ENCODE measurements at regions not wholly inside any gene's neighbourhood (a gene's known extent, or its start where the extent isn't known, plus 50 kb on each side); places are given as distances from the start of the nearest gene placed in this dataset.

DNA sequence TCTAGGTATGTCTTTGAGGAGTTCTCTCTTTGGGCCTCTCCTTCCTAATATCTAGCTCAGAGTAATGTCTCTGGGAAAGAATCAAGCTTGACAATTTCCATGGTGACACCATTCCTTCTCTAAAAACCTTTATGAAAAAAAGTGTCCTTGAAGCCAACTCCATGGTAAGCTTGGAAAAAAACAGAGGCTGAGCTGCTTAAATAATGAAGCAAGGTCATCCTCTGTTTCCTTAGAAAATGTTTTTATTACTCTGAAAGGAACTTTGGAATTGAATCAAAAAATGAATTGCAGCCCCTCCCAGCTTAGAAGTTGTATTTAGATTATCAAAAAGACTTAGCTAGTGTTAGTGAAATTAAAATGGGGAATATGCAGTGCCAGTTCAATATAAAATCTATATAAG is 166.1 kb upstream of the KITLG start:
- TF ChIP-seq, protein P1, sequence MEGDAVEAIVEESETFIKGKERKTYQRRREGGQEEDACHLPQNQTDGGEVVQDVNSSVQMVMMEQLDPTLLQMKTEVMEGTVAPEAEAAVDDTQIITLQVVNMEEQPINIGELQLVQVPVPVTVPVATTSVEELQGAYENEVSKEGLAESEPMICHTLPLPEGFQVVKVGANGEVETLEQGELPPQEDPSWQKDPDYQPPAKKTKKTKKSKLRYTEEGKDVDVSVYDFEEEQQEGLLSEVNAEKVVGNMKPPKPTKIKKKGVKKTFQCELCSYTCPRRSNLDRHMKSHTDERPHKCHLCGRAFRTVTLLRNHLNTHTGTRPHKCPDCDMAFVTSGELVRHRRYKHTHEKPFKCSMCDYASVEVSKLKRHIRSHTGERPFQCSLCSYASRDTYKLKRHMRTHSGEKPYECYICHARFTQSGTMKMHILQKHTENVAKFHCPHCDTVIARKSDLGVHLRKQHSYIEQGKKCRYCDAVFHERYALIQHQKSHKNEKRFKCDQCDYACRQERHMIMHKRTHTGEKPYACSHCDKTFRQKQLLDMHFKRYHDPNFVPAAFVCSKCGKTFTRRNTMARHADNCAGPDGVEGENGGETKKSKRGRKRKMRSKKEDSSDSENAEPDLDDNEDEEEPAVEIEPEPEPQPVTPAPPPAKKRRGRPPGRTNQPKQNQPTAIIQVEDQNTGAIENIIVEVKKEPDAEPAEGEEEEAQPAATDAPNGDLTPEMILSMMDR (conservative IDR thresholded peaks at IDR 0.05; ENCODE audit: low read length), result no peak
- no peak for TF ChIP-seq EZH2phosphoT487 (IDR thresholded peaks at IDR 0.05; ENCODE audit: borderline replicate concordance, low read depth, low read length)
